ENCODE measurements at regions not wholly inside any gene's neighbourhood (a gene's known extent, or its start where the extent isn't known, plus 50 kb on each side); places are given as distances from the start of the nearest gene placed in this dataset.

DNA sequence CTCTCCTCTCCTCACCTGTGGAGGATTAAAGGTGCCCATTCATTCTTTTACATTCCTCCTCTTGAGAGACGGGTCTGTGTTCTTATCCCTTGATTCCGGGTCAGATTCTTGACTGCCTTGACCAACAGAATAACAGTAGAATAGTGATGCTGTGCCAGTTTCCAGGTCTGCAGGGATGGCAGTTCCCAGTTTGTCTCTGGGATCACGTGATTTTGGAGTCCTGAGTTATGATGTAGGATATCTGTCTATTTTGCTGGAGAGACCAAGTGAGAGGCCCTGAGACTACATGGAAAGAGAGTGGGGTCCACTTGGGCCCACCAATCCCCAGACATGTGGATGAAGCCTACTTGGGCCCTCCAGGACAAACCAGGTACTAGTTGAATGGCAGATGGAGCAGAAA, 142.8 kb downstream of the TTC8 start:
- TF ChIP-seq, protein P1, sequence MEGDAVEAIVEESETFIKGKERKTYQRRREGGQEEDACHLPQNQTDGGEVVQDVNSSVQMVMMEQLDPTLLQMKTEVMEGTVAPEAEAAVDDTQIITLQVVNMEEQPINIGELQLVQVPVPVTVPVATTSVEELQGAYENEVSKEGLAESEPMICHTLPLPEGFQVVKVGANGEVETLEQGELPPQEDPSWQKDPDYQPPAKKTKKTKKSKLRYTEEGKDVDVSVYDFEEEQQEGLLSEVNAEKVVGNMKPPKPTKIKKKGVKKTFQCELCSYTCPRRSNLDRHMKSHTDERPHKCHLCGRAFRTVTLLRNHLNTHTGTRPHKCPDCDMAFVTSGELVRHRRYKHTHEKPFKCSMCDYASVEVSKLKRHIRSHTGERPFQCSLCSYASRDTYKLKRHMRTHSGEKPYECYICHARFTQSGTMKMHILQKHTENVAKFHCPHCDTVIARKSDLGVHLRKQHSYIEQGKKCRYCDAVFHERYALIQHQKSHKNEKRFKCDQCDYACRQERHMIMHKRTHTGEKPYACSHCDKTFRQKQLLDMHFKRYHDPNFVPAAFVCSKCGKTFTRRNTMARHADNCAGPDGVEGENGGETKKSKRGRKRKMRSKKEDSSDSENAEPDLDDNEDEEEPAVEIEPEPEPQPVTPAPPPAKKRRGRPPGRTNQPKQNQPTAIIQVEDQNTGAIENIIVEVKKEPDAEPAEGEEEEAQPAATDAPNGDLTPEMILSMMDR (IDR thresholded peaks at IDR 0.05; ENCODE audit: poor library complexity, severe bottlenecking): no peak
- TF ChIP-seq EP300 (conservative IDR thresholded peaks at IDR 0.05; ENCODE audit: poor library complexity, severe bottlenecking): no peak
- no peak for TF ChIP-seq MXI1 (conservative IDR thresholded peaks at IDR 0.05; ENCODE audit: poor library complexity, severe bottlenecking)
- TF ChIP-seq POLR2AphosphoS5 (IDR thresholded peaks at IDR 0.05): no peak
- TF ChIP-seq, protein P2, sequence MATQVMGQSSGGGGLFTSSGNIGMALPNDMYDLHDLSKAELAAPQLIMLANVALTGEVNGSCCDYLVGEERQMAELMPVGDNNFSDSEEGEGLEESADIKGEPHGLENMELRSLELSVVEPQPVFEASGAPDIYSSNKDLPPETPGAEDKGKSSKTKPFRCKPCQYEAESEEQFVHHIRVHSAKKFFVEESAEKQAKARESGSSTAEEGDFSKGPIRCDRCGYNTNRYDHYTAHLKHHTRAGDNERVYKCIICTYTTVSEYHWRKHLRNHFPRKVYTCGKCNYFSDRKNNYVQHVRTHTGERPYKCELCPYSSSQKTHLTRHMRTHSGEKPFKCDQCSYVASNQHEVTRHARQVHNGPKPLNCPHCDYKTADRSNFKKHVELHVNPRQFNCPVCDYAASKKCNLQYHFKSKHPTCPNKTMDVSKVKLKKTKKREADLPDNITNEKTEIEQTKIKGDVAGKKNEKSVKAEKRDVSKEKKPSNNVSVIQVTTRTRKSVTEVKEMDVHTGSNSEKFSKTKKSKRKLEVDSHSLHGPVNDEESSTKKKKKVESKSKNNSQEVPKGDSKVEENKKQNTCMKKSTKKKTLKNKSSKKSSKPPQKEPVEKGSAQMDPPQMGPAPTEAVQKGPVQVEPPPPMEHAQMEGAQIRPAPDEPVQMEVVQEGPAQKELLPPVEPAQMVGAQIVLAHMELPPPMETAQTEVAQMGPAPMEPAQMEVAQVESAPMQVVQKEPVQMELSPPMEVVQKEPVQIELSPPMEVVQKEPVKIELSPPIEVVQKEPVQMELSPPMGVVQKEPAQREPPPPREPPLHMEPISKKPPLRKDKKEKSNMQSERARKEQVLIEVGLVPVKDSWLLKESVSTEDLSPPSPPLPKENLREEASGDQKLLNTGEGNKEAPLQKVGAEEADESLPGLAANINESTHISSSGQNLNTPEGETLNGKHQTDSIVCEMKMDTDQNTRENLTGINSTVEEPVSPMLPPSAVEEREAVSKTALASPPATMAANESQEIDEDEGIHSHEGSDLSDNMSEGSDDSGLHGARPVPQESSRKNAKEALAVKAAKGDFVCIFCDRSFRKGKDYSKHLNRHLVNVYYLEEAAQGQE (IDR thresholded peaks at IDR 0.05; ENCODE audit: borderline replicate concordance): no peak

All from neural cell (in vitro differentiated cells).